K562 (cell line): ENCODE measurements at regions not wholly inside any gene's neighbourhood (a gene's known extent, or its start where the extent isn't known, plus 50 kb on each side); places are given as distances from the start of the nearest gene placed in this dataset.

Source experiments
- EZH2 ChIP-seq: IDR thresholded peaks from 2 replicates; pipeline ENCODE4 v1.6.1; 2012; ENCODE audit warnings: low read depth, mild to moderate bottlenecking, inconsistent platforms, low read length, borderline replicate concordance
- SMC3 ChIP-seq: conservative IDR thresholded peaks from 2 replicates; pipeline ENCODE4 v1.6.1; 2011; ENCODE audit warnings: low read depth, low read length, improper control_type of control experiment; ENCODE audit not compliant: insufficient read depth
- TAF1 ChIP-seq: IDR thresholded peaks from 2 replicates; pipeline ENCODE4 v1.6.1; 2011; ENCODE audit warnings: mild to moderate bottlenecking, low read length, moderate library complexity; ENCODE audit not compliant: insufficient read depth, control insufficient read depth, severe bottlenecking; ENCODE audit errors: extremely low read depth
- TF ChIP-seq, protein P1 (sequence below): sonication (generic); formaldehyde crosslinking; IDR thresholded peaks from 2 replicates; pipeline ENCODE4 v1.9.0; 2022; ENCODE audit warnings: mild to moderate bottlenecking, missing genetic modification reagents
- TF ChIP-seq, protein P2 (sequence below): sonication (generic); formaldehyde crosslinking; IDR thresholded peaks from 2 replicates; pipeline ENCODE4 v1.8.0; 2022; ENCODE audit warnings: mild to moderate bottlenecking, missing genetic modification reagents
- TF ChIP-seq, protein P3 (sequence below), 3 experiments: IDR thresholded peaks in 2 of 3; conservative IDR thresholded peaks in 1 of 3; 2 replicates each; pipeline ENCODE4 v1.5.1; 2011 to 2012; ENCODE audit warnings: low read length in 3 of 3, mild to moderate bottlenecking in 3 of 3, control low read depth in 2 of 3, improper control_type of control experiment in 1 of 3, inconsistent platforms in 1 of 3, low read depth in 1 of 3, mixed read lengths in 1 of 3, moderate library complexity in 1 of 3; ENCODE audit not compliant: insufficient read depth in 2 of 3

DNA sequence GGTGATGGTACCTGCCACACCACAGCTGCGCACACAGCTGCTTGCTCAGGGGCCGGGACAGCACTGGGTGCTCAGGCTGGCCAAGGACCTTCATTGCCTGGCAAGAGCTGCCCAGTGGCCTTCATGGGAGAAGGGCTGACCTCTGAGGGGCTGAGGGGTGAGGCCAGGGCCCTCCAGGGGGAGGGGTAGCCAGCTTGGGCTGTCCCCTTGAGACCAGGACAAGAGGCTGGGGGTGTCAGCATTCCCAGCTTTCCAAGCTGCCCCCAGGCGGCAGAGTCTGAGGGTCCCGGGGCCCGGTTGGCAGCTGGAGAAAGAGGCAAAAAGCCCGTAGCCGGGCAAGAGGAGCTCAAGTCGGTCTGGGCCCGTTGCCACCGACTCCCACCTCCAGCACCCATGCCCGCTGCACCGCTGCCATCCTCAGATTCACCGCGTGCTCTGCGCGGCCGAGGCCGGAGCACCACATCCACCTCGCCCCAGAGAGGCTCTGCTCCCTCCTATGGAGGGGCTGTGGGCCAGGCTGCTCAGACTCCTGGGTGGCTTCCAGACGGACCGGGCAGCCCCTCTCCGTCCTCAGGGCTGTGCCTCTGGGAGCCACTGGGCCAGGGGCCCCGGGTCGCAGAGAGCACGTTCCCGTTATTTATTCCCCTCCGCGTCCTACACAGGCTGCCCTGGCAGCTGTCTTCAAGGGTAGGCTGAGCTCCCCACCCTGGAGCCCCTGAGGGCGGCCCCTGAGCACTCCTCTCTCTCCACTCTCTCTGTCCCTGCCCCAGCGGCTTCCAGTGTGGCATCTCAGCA lies 51.5 kb downstream of the PLXNA1 start:
- TF ChIP-seq, protein P1, sequence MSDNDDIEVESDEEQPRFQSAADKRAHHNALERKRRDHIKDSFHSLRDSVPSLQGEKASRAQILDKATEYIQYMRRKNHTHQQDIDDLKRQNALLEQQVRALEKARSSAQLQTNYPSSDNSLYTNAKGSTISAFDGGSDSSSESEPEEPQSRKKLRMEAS (CRISPR knock-in tag) = no peak
- no peak for TF ChIP-seq EZH2
- TF ChIP-seq, protein P2, sequence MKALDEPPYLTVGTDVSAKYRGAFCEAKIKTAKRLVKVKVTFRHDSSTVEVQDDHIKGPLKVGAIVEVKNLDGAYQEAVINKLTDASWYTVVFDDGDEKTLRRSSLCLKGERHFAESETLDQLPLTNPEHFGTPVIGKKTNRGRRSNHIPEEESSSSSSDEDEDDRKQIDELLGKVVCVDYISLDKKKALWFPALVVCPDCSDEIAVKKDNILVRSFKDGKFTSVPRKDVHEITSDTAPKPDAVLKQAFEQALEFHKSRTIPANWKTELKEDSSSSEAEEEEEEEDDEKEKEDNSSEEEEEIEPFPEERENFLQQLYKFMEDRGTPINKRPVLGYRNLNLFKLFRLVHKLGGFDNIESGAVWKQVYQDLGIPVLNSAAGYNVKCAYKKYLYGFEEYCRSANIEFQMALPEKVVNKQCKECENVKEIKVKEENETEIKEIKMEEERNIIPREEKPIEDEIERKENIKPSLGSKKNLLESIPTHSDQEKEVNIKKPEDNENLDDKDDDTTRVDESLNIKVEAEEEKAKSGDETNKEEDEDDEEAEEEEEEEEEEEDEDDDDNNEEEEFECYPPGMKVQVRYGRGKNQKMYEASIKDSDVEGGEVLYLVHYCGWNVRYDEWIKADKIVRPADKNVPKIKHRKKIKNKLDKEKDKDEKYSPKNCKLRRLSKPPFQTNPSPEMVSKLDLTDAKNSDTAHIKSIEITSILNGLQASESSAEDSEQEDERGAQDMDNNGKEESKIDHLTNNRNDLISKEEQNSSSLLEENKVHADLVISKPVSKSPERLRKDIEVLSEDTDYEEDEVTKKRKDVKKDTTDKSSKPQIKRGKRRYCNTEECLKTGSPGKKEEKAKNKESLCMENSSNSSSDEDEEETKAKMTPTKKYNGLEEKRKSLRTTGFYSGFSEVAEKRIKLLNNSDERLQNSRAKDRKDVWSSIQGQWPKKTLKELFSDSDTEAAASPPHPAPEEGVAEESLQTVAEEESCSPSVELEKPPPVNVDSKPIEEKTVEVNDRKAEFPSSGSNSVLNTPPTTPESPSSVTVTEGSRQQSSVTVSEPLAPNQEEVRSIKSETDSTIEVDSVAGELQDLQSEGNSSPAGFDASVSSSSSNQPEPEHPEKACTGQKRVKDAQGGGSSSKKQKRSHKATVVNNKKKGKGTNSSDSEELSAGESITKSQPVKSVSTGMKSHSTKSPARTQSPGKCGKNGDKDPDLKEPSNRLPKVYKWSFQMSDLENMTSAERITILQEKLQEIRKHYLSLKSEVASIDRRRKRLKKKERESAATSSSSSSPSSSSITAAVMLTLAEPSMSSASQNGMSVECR (CRISPR knock-in tag) = no peak
- TF ChIP-seq SMC3 = no peak
- TF ChIP-seq, protein P3, sequence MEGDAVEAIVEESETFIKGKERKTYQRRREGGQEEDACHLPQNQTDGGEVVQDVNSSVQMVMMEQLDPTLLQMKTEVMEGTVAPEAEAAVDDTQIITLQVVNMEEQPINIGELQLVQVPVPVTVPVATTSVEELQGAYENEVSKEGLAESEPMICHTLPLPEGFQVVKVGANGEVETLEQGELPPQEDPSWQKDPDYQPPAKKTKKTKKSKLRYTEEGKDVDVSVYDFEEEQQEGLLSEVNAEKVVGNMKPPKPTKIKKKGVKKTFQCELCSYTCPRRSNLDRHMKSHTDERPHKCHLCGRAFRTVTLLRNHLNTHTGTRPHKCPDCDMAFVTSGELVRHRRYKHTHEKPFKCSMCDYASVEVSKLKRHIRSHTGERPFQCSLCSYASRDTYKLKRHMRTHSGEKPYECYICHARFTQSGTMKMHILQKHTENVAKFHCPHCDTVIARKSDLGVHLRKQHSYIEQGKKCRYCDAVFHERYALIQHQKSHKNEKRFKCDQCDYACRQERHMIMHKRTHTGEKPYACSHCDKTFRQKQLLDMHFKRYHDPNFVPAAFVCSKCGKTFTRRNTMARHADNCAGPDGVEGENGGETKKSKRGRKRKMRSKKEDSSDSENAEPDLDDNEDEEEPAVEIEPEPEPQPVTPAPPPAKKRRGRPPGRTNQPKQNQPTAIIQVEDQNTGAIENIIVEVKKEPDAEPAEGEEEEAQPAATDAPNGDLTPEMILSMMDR (IDR thresholded peaks at IDR 0.05 in 2 of 3, conservative IDR thresholded peaks at IDR 0.05 in 1 of 3; ENCODE audit: insufficient read depth in 2 of 3, low read depth in 1 of 3, low read length in 3 of 3) = no peak
- TF ChIP-seq TAF1 = no peak
